Femur (tissue), 1 donor: ENCODE measurements at regions not wholly inside any gene's neighbourhood (a gene's known extent, or its start where the extent isn't known, plus 50 kb on each side); places are given as distances from the start of the nearest gene placed in this dataset.
"Not testable (repeated sequence)": the region's sequence is repeated elsewhere in the genome, so short reads cannot be mapped to it uniquely, and the experiment has no call there.

ENCODE experiments used
- DNase-seq: peaks from one replicate; pipeline ENCODE4 v3.0.0-alpha.2; 2017

DNA sequence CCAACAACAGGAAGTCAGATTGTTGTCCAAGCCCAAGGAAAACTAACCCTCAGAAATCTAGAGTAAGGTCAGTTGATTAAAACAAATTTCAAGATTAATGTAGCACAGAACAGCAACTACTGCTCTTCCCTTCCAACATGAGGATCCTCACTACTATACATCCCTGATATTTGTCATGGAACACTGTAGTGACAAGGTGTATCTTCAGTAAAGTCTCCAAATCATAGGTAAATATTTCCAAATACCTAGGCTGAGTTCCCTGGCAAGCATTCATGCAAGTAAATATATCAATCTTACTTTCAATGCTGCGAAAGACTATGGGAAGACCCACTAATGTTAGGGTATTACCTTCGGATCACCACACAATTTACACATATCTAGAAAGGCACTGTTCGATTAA lies 986.9 kb upstream of the ARRDC3 start:
- no peak for DNase-seq

DNA sequence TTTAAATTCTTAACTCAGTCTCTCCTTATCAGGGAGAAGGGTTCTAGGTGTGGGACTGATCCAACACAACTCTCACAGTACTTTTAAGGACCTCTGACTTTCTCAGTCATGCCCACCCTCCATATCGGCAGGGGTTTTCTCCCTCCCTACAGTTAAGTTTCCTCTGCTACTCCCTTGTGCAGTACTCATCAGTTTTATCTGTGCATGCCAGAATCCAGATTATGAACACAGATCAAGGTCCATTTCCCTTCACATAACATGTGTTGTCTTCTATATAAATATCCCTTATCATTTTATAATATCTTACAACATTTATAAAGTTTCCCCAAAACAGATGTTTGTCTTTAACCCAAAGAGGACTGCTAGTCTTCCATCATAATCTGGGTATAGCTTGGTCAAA lies 986.5 kb upstream of the ARRDC3 start:
- no peak for DNase-seq

- peak; percentile 33 for DNase-seq
These were observed 982.0 kb upstream of the ARRDC3 start for GRCh38 chr5:92364986-92365550.

GRCh38 chr5:92353107-92354030 lies 970.3 kb upstream of the ARRDC3 start:
- DNase-seq = no peak

DNA sequence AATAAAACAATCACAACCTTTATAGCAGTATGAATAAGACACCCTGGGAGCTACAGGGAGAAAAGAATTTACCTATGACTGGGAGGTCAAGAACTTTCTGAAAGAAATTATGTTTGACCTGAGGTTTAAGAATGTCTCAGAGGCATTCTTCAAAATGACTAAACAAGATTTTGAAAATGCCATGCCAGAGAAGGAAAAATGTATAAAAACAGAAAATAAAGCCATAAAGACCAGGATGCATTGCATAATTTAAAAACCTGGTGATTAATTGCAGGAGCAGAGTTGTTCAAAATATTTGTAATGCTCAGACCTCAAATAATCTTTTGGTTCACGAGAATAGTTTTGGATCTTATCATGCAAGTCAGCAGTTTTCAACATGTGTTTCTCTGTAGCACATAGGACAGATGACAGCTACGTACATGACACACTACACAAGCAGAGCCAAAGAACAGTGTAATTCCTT lies 954.7 kb upstream of the ARRDC3 start:
- DNase-seq = no peak

GRCh38 chr5:92332039-92332438 lies 948.9 kb upstream of the ARRDC3 start:
- DNase-seq = no peak

GRCh38 chr5:92330365-92330764 lies 947.2 kb upstream of the ARRDC3 start:
- no peak for DNase-seq

DNA sequence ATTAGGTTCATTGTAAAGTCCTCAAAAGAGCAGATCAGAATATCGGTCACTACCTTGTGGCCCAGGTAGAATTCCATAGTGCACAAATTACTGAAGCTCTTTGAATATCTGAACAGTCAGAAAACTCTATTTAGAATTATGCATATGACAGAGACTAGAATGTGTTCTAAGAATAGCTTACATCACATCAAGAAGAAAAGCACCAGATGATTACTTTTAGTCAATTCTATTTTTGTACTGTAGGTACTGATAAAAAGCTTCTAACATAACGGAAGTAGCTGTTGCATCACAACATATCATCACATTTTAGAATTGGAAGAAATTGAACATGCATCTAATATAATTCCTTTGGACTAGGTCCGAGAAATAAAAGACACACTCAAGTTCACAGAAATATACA lies 946.6 kb upstream of the ARRDC3 start:
- no peak for DNase-seq

GRCh38 chr5:92328584-92329259 lies 945.6 kb upstream of the ARRDC3 start:
- no peak for DNase-seq

DNA sequence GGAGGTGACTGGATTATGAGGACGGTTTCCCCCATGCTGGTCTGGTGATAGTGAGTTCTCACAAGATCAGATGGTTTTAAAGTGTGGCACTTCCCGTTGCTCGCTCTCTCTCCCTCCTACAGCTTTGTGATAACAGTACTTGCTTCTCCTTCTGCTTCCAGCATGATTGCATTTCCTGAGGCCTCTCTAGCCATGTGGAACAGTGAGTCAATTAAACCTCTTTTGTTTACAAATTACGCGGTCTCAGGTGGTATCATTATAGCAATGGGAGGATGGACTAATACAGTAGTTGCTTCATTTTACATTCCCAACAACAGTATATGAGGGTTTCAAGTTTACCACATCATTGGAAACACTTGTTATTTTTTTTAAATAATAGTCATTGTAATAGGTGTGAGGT lies 937.3 kb upstream of the ARRDC3 start:
- no peak for DNase-seq

DNA sequence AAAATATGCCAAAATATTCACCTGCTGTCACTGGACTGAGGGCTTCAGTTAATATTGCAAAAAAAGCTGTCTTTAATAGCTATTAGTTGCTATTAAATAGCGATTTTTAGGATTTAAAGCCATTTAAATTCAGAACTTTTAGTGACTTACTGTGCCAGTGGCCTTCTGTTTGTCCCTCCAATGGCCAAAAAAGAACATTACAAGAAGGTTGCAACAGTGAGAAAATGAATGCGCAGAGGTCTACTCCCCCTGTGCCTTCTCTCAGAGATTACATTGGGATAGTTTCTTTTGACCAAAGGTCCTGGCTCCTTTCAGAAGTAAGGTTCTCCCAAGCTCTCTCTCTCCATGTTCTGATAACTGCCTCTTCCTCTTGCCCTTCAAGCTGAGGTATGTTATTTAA lies 930.3 kb upstream of the ARRDC3 start:
- no peak for DNase-seq

- DNase-seq = no peak
These were observed 926.3 kb upstream of the ARRDC3 start for GRCh38 chr5:92309336-92309991.

- DNase-seq = no peak
These were observed 925.6 kb upstream of the ARRDC3 start for GRCh38 chr5:92308679-92309078.

DNA sequence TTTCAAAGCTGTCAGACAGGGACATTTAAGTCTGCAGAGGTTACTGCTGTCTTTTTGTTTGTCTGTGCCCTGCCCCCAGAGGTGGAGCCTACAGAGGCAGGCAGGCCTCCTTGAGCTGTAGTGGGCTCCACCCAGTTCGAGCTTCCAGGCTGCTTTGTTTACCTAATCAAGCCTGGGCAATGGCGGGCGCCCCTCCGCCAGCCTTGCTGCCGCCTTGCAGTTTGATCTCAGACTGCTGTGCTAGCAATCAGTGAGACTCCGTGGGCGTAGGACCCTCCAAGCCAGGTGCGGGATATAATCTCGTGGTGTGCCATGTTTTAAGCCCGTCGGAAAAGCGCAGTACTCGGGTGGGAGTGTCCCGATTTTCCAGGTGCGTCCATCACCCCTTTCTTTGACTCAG lies 919.2 kb upstream of the ARRDC3 start:
- DNase-seq = not testable (repeated sequence)

- DNase-seq = no peak
These were observed 900.4 kb upstream of the ARRDC3 start for GRCh38 chr5:92283521-92283920.

- not testable (repeated sequence) for DNase-seq
These were observed 888.6 kb upstream of the ARRDC3 start for GRCh38 chr5:92271750-92272149.

DNA sequence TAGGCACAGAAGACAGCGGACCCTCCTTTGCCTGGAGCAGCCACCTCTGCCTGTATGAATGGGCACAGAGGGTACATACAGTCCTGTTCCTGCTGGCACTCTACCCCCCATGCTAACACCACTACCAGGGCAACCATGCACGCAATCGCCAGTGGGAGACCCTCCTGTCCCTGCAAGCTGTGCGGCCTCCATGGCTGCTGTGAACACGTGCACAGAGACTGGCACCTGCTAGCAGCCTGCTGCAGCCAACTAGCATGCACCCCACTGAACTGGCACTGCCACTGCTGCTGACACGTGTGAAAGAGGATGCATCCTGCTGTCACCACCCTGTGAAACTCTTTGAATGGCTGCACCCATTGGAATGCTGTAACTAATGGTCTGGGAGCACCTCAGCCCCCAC lies 885.2 kb upstream of the ARRDC3 start:
- no peak for DNase-seq

DNA sequence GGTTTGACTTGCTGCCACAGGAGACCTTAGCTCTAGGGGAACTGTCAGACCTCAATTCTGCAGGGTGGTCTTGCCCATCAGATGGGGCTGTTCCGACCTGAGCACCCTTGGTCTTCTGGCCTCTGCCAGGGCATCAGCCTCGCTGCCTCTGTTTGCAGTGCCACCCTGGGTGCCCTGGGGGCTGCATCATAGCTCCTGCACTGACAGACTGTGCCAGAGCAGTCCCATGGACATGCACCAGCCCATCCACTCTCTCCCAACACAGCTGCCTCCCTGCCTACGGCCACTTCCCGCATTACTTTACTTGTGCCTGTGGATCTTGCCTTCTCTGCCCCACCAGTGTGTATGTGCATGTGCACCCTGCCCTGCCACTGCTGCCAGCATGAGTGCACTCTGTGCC lies 884.7 kb upstream of the ARRDC3 start:
- DNase-seq = no peak

DNA sequence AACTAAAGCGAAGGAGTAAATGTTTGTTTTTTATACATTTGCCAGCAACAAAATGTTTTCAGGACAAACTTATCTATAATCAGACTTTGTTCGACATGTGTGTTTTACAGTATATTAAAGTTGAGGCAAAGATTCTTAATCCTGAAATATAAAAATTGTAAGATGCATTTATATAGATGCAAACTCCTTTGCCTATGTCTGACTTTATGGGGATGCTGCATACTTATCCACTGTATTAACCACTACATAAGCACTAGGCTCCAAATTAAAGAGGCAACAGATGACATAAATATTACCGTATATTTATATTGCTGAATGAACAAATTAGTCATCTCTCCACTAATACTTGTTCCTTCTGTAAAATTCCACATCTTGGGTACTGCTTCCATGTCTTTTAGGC lies 882.7 kb upstream of the ARRDC3 start:
- DNase-seq = no peak

DNA sequence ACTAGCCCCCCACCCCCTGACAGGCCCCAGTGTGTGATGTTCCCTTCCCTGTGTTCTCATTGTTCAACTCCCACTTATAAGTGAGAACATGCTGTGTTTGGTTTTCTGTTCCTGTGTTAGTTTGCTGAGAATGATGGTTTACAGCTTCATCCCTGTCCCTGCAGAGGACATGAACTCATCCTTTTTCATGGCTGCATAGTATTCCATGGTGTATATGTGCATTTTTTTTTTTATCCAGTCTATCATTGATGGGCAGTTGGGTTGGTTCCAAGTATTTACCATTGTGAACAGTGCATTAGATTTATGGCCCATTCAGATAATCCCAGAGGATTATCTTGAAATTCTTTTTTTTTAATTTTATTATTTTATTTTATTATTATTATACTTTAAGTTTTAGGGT lies 872.5 kb upstream of the ARRDC3 start:
- not testable (repeated sequence) for DNase-seq

DNA sequence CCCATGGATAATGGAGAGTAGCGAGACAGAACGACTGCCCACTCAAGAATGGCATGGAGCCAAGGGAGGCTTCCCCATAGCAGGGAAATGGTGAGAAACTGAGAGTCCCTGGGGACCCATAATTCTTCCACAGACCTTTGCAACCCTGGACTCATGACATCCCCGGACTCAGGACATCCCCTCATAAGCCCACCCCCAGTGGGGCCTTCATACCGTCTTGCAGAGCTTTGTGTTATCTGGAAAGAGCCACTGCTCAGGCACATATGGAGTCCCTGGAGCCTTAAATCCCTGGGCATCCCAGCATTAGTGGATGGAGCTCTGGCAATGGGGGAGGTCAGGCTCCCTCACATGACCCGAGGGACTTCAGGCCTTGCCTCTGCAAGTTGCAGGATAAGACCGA lies 865.4 kb upstream of the ARRDC3 start:
- no peak for DNase-seq

DNA sequence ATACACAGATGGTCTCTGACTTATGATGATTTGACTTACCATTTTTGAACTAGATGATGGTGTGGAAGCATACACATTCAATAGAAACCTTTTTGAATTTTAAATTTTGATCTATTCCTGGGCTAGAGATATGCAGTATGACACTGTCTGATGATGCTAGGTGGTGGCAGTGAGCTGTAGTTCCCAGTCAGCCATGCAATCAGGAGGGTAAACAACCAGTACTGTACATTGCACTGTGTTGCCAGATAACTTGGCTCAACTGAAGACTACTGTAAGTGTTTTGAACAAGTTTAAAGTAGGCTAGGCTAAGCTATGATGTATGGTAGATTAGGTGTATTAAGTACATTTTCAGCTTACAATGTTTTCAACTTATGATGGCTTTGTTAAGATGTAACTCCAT lies 859.1 kb upstream of the ARRDC3 start:
- no peak for DNase-seq

DNA sequence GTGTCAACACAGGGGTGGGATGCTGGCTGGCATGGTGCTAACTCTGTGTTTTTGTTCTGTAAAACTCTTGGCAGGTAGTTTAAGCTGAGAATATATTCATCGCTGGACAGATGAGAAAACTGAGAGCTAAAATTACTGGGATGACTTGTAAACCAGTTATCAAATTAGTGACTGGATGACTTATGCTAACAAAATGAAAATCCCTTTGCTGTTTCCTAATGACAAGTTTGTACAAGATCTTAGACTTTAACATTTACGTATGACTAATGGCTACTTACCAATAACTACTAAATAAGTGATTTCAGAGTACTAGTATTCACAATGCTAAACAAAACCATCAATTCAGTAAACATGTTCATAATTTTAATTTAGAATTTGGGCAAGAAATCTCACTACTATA lies 854.8 kb upstream of the ARRDC3 start:
- no peak for DNase-seq
